ENCODE measurements at regions not wholly inside any gene's neighbourhood (a gene's known extent, or its start where the extent isn't known, plus 50 kb on each side); places are given as distances from the start of the nearest gene placed in this dataset.
A peak's percentile ranks its signal among the peaks of the same experiment; 100 is the strongest.

DNA sequence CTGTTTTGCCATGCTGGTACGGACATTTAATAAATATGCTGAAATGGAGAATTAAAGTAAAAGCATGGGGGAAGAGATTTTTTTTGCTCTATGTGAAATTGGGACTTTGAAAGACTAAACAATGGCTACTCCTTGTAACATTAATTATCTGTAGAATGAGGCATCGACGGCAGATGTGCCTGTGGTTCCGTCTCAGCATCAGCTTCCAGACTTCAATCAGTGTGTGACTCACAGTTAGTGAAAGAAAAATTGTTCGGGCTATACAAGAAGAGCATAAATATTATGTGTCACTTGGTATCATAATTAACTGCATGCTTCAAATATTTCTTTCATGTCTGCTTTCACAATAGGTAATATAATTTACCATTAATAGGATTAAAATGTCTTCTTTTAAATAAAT, 117.0 kb upstream of the SMIM21 start:
- Histone ChIP-seq H3K4me2 (ENCODE audit: extremely low read depth, insufficient read depth, low read length) (no peak overlapping the region), H3K4me1 (ENCODE audit: control insufficient read depth, extremely low read depth, insufficient read depth, low read length) (no peaks in the 10 kb centered on the region), H3K36me3 (ENCODE audit: control insufficient read depth, insufficient read depth, low read length) (no peaks in the 10 kb centered on the region), H3K4me3 (replicated peaks in 1 of 4; ENCODE audit: control extremely low read depth in 1 of 4, insufficient read depth in 1 of 4, low read depth in 3 of 4, low read length in 4 of 4) (no peak overlapping the region), H3K9me3 (ENCODE audit: control insufficient read depth, insufficient read depth, low read depth, low read length) (no peaks in the 10 kb centered on the region), H4K20me1 (ENCODE audit: control insufficient read depth, extremely low read depth, insufficient read depth, low read length) (no peaks in the 10 kb centered on the region), H3K9ac (ENCODE audit: insufficient read depth, low read length) (no peak overlapping the region), H3K27ac (ENCODE audit: insufficient read depth, low read length) (no peak overlapping the region), H3K79me2 (ENCODE audit: control insufficient read depth, insufficient read depth, low read length) (no peaks in the 10 kb centered on the region), H3K27me3 (ENCODE audit: control insufficient read depth, insufficient read depth, low read length) (no peaks in the 10 kb centered on the region), H2AFZ (ENCODE audit: low read length) (no peak overlapping the region)
- peak in 1 of 2 donors; percentile 85 for DNase-seq (ENCODE audit: low read depth in 2 of 2)
- TF ChIP-seq, protein P1, sequence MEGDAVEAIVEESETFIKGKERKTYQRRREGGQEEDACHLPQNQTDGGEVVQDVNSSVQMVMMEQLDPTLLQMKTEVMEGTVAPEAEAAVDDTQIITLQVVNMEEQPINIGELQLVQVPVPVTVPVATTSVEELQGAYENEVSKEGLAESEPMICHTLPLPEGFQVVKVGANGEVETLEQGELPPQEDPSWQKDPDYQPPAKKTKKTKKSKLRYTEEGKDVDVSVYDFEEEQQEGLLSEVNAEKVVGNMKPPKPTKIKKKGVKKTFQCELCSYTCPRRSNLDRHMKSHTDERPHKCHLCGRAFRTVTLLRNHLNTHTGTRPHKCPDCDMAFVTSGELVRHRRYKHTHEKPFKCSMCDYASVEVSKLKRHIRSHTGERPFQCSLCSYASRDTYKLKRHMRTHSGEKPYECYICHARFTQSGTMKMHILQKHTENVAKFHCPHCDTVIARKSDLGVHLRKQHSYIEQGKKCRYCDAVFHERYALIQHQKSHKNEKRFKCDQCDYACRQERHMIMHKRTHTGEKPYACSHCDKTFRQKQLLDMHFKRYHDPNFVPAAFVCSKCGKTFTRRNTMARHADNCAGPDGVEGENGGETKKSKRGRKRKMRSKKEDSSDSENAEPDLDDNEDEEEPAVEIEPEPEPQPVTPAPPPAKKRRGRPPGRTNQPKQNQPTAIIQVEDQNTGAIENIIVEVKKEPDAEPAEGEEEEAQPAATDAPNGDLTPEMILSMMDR (conservative IDR thresholded peaks at IDR 0.05 in 1 of 2, IDR thresholded peaks at IDR 0.05 in 1 of 2; ENCODE audit: low read depth in 1 of 2, low read length in 2 of 2), result no peak
- no peak for TF ChIP-seq EZH2 (IDR thresholded peaks at IDR 0.05; ENCODE audit: low read length, missing control alignments)

DNA sequence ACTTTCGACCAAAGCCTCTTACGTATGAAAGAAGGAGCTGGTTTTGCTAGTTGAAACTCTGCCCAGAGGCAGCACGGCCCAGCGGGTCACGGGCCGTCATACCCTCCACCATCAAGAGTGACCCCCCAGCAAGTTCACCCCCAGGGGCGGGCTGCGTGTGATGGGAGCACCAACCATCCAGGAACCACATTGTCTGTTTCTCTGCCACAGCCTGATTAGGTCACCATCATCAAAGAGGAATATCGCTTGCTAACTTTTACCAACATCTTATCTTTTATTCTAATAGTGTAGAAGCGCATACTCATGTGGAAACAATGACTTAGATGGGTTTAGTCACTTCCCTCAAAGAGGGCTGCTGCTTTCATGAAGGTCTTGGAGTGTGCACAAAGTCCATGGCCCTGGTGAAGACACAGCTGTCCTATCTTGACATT, 116.6 kb upstream of the SMIM21 start:
- Histone ChIP-seq H2AFZ (ENCODE audit: low read length) (no peak overlapping the region), H3K4me3 (replicated peaks in 1 of 4; ENCODE audit: control extremely low read depth in 1 of 4, insufficient read depth in 1 of 4, low read depth in 3 of 4, low read length in 4 of 4) (no peak overlapping the region), H3K9me3 (ENCODE audit: control insufficient read depth, insufficient read depth, low read depth, low read length) (no peaks in the 10 kb centered on the region), H3K4me1 (ENCODE audit: control insufficient read depth, extremely low read depth, insufficient read depth, low read length) (no peaks in the 10 kb centered on the region), H3K27ac (ENCODE audit: insufficient read depth, low read length) (no peak overlapping the region), H3K27me3 (ENCODE audit: control insufficient read depth, insufficient read depth, low read length) (no peaks in the 10 kb centered on the region), H3K36me3 (ENCODE audit: control insufficient read depth, insufficient read depth, low read length) (no peaks in the 10 kb centered on the region), H3K9ac (ENCODE audit: insufficient read depth, low read length) (no peak overlapping the region), H4K20me1 (ENCODE audit: control insufficient read depth, extremely low read depth, insufficient read depth, low read length) (no peaks in the 10 kb centered on the region), H3K4me2 (ENCODE audit: extremely low read depth, insufficient read depth, low read length) (no peak overlapping the region), H3K79me2 (ENCODE audit: control insufficient read depth, insufficient read depth, low read length) (no peaks in the 10 kb centered on the region)
- TF ChIP-seq, protein P1 (conservative IDR thresholded peaks at IDR 0.05 in 1 of 2, IDR thresholded peaks at IDR 0.05 in 1 of 2; ENCODE audit: low read depth in 1 of 2, low read length in 2 of 2), result no peak
- no peak for TF ChIP-seq EZH2 (IDR thresholded peaks at IDR 0.05; ENCODE audit: low read length, missing control alignments)
- peak in 1 of 2 donors; percentile 84 for DNase-seq (ENCODE audit: low read depth in 2 of 2)

DNA sequence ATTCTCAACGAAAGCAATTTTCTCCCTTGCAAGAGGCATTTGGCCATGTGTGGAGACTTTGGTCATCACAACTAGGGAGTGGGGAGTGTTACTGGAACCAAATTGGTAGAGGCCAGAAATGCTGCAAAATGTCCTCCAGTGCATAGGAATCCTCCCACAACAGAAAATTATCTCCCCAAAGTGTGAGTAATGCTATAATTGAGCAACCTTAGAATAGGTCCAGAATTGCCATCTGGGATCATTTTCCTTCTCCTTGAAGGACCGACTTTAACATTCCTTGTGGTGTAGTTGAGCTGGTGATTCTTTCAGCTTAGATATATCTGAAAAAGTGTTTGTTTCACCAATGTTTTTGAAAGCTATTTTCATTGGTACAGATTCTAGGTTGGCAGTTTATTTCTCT, 111.2 kb upstream of the SMIM21 start:
- Histone ChIP-seq H3K4me1 (ENCODE audit: control insufficient read depth, extremely low read depth, insufficient read depth, low read length) (no peaks in the 10 kb centered on the region), H4K20me1 (ENCODE audit: control insufficient read depth, extremely low read depth, insufficient read depth, low read length) (no peaks in the 10 kb centered on the region), H3K27ac (ENCODE audit: insufficient read depth, low read length) (no peak overlapping the region), H3K4me3 (replicated peaks in 1 of 4; ENCODE audit: control extremely low read depth in 1 of 4, insufficient read depth in 1 of 4, low read depth in 3 of 4, low read length in 4 of 4) (no peak overlapping the region), H3K79me2 (ENCODE audit: control insufficient read depth, insufficient read depth, low read length) (no peaks in the 10 kb centered on the region), H3K9me3 (ENCODE audit: control insufficient read depth, insufficient read depth, low read depth, low read length) (no peaks in the 10 kb centered on the region), H2AFZ (ENCODE audit: low read length) (no peak overlapping the region), H3K27me3 (ENCODE audit: control insufficient read depth, insufficient read depth, low read length) (no peaks in the 10 kb centered on the region), H3K4me2 (ENCODE audit: extremely low read depth, insufficient read depth, low read length) (no peak overlapping the region), H3K36me3 (ENCODE audit: control insufficient read depth, insufficient read depth, low read length) (no peaks in the 10 kb centered on the region), H3K9ac (ENCODE audit: insufficient read depth, low read length) (no peak overlapping the region)
- peak; percentile 37 to 79 for DNase-seq (ENCODE audit: low read depth in 2 of 2)
- no peak for TF ChIP-seq EZH2 (IDR thresholded peaks at IDR 0.05; ENCODE audit: low read length, missing control alignments)
- TF ChIP-seq, protein P1 (conservative IDR thresholded peaks at IDR 0.05 in 1 of 2, IDR thresholded peaks at IDR 0.05 in 1 of 2; ENCODE audit: low read depth in 1 of 2, low read length in 2 of 2), result no peak

All from fibroblast of lung (primary cell).